Neuronal stem cell (in vitro differentiated cells): ENCODE measurements at regions not wholly inside any gene's neighbourhood (a gene's known extent, or its start where the extent isn't known, plus 50 kb on each side); places are given as distances from the start of the nearest gene placed in this dataset.
"Not testable (repeated sequence)": the region's sequence is repeated elsewhere in the genome, so short reads cannot be mapped to it uniquely, and the experiment has no call there.

Experiments
- DNase-seq: peaks from one replicate; pipeline ENCODE4 v3.0.0-alpha.2; 2013; ENCODE audit warnings: low spot score
- H2AFZ ChIP-seq: one replicate; pipeline ENCODE4 v1.6.1; 2013; ENCODE audit warnings: mild to moderate bottlenecking, low read length, inconsistent platforms
- H2AK5ac ChIP-seq: 2 replicates; pipeline ENCODE4 v1.6.1; 2013; ENCODE audit warnings: low read depth, mild to moderate bottlenecking, inconsistent platforms, low read length, moderate library complexity, mixed read lengths
- H2BK120ac ChIP-seq: 2 replicates; pipeline ENCODE4 v1.6.1; 2013; ENCODE audit warnings: low read depth, mild to moderate bottlenecking, inconsistent platforms, low read length, moderate library complexity, mixed read lengths
- H2BK12ac ChIP-seq: one replicate; pipeline ENCODE4 v1.6.1; 2013; ENCODE audit warnings: low read length, inconsistent platforms
- H2BK15ac ChIP-seq: 2 replicates; pipeline ENCODE4 v1.6.1; 2013; ENCODE audit warnings: mild to moderate bottlenecking, low read length, inconsistent platforms, mixed read lengths
- H2BK5ac ChIP-seq: one replicate; pipeline ENCODE4 v1.6.1; 2013; ENCODE audit warnings: inconsistent platforms, mild to moderate bottlenecking, low read length, moderate library complexity
- H3K14ac ChIP-seq: one replicate; pipeline ENCODE4 v1.6.1; 2013; ENCODE audit warnings: low read length, inconsistent platforms
- H3K18ac ChIP-seq: 2 replicates; pipeline ENCODE4 v1.6.1; 2013; ENCODE audit warnings: low read length, inconsistent platforms
- H3K23ac ChIP-seq: 2 replicates; pipeline ENCODE4 v1.6.1; 2013; ENCODE audit warnings: low read depth, mild to moderate bottlenecking, mixed read lengths, low read length, inconsistent platforms; ENCODE audit not compliant: poor library complexity
- H3K27ac ChIP-seq: replicated peaks from 3 replicates; pipeline ENCODE4 v1.5.1; 2013; ENCODE audit warnings: low read length, inconsistent platforms
- H3K27me3 ChIP-seq, 3 experiments: 2 replicates each; pipeline ENCODE4 v1.6.1; 2013; ENCODE audit warnings: low read length in 3 of 3, mild to moderate bottlenecking in 2 of 3, inconsistent platforms in 1 of 3, low read depth in 1 of 3, mixed read lengths in 1 of 3, moderate library complexity in 1 of 3; ENCODE audit not compliant: control insufficient read depth in 3 of 3, insufficient read depth in 3 of 3
- H3K36me3 ChIP-seq, 2 donors: replicated peaks in 1 of 2; 2 replicates each; pipeline ENCODE4 v1.6.1; 2013; ENCODE audit warnings: low read length in 2 of 2; ENCODE audit not compliant: control insufficient read depth in 2 of 2, insufficient read depth in 2 of 2
- H3K4ac ChIP-seq: 2 replicates; pipeline ENCODE4 v1.6.1; 2013; ENCODE audit warnings: inconsistent platforms, mild to moderate bottlenecking, low read length, moderate library complexity
- H3K4me1 ChIP-seq, 2 donors: 1 replicate in 1 of 2; 2 replicates in 1 of 2; pipeline ENCODE4 v1.6.1; 2013; ENCODE audit warnings: low read length in 2 of 2, low read depth in 1 of 2; ENCODE audit not compliant: control insufficient read depth in 2 of 2, insufficient read depth in 1 of 2
- H3K4me2 ChIP-seq: one replicate; pipeline ENCODE4 v1.6.1; 2013; ENCODE audit warnings: mild to moderate bottlenecking, low read length, inconsistent platforms; ENCODE audit not compliant: insufficient read depth, poor library complexity, severe bottlenecking
- H3K4me3 ChIP-seq, 2 donors: 2 replicates each; pipeline ENCODE4 v1.5.1; 2013; ENCODE audit warnings: low read length in 2 of 2, mild to moderate bottlenecking in 2 of 2, inconsistent platforms in 1 of 2, moderate library complexity in 1 of 2
- H3K79me1 ChIP-seq: one replicate; pipeline ENCODE4 v1.6.1; 2013; ENCODE audit warnings: low read depth, mild to moderate bottlenecking, inconsistent platforms, low read length, moderate library complexity
- H3K9ac ChIP-seq: one replicate; pipeline ENCODE4 v1.6.1; 2013; ENCODE audit warnings: mild to moderate bottlenecking, low read depth, low read length, inconsistent platforms; ENCODE audit not compliant: poor library complexity
- H3K9me3 ChIP-seq, 2 donors: replicated peaks in 1 of 2; 2 replicates each; pipeline versions ENCODE3 to v1.6.1; 2013; ENCODE audit warnings: low read length in 2 of 2, mild to moderate bottlenecking in 2 of 2, inconsistent platforms in 1 of 2, low read depth in 1 of 2, mixed read lengths in 1 of 2, moderate library complexity in 1 of 2; ENCODE audit not compliant: control insufficient read depth in 2 of 2, insufficient read depth in 1 of 2
- H4K8ac ChIP-seq: one replicate; pipeline ENCODE4 v1.6.1; 2013; ENCODE audit warnings: low read depth, mild to moderate bottlenecking, inconsistent platforms, low read length, moderate library complexity
- H4K91ac ChIP-seq: one replicate; pipeline ENCODE4 v1.6.1; 2013; ENCODE audit warnings: low read length, low read depth, mild to moderate bottlenecking, inconsistent platforms; ENCODE audit not compliant: poor library complexity
- WGBS, 2 donors: extraction: QIAGEN DNeasy Blood & Tissue Kit; methylation state at CpG; one replicate each; pipeline ENCODE4 v1.1.7; 2013; ENCODE audit warnings: missing lambda C conversion rate in 2 of 2, mixed read lengths in 1 of 2; ENCODE audit not compliant: insufficient read length in 2 of 2, insufficient replicate concordance in 1 of 2; ENCODE audit errors: extremely low coverage in 2 of 2; 5-methylcytosine and 5-hydroxymethylcytosine counted together

- not testable (repeated sequence) for H2BK5ac ChIP-seq, H2AK5ac ChIP-seq, H3K27ac ChIP-seq, H4K8ac ChIP-seq, H3K4me3 ChIP-seq, H3K14ac ChIP-seq, H2BK120ac ChIP-seq, H3K4me2 ChIP-seq, H3K4ac ChIP-seq, H3K9me3 ChIP-seq, H3K79me1 ChIP-seq, DNase-seq, H2AFZ ChIP-seq, H3K23ac ChIP-seq, H3K18ac ChIP-seq, H2BK15ac ChIP-seq, H2BK12ac ChIP-seq, H3K27me3 ChIP-seq, H4K91ac ChIP-seq, H3K4me1 ChIP-seq, H3K36me3 ChIP-seq, H3K9ac ChIP-seq
- WGBS, 2 donors, result no CpG with 5 or more reads among the region's 35 CpGs
Observed at GRCh38 chr6:103294376-103294775, 1565.3 kb downstream of the HACE1 start.

- no peaks in the 10 kb centered on the region for H3K4me1 ChIP-seq
- H2AFZ ChIP-seq, result no peak overlapping the region
- H3K9ac ChIP-seq, result no peak overlapping the region
- H3K27ac ChIP-seq, result no peak overlapping the region
- no peak overlapping the region for H2BK12ac ChIP-seq
- H3K14ac ChIP-seq, result no peak overlapping the region
- H3K4me3 ChIP-seq, result no peak overlapping the region
- H2BK120ac ChIP-seq, result no peak overlapping the region
- H2BK15ac ChIP-seq, result no peak overlapping the region
- no peak overlapping the region for H3K4me2 ChIP-seq
- H3K4ac ChIP-seq, result no peak overlapping the region
- no peak overlapping the region for H3K23ac ChIP-seq
- H3K79me1 ChIP-seq, result no peaks in the 10 kb centered on the region
- H4K91ac ChIP-seq, result no peak overlapping the region
- no peak for DNase-seq
- peaks cover 0 to 1% of the 10 kb centered on the region in 2 donors for H3K9me3 ChIP-seq
- no peak overlapping the region for H4K8ac ChIP-seq
- H3K18ac ChIP-seq, result no peak overlapping the region
- H3K36me3 ChIP-seq, result no peaks in the 10 kb centered on the region
- WGBS, 2 donors, result no CpG with 5 or more reads among the region's 2 CpGs
- H2AK5ac ChIP-seq, result no peak overlapping the region
- no peak overlapping the region for H2BK5ac ChIP-seq
- H3K27me3 ChIP-seq, result no peaks in the 10 kb centered on the region
Observed at GRCh38 chr6:103284835-103285234, 1574.9 kb downstream of the HACE1 start.

- Histone ChIP-seq H3K4me2 (no peak overlapping the region), H3K4ac (no peak overlapping the region), H3K23ac (no peak overlapping the region), H3K9me3 (peaks cover 0 to 5% of the 10 kb centered on the region in 2 donors), H2BK15ac (no peak overlapping the region), H3K4me3 (no peak overlapping the region), H3K27me3 (no peaks in the 10 kb centered on the region), H3K36me3 (no peaks in the 10 kb centered on the region), H3K79me1 (no peaks in the 10 kb centered on the region), H3K18ac (no peak overlapping the region), H3K4me1 (no peaks in the 10 kb centered on the region), H3K14ac (no peak overlapping the region), H2AFZ (no peak overlapping the region), H4K8ac (no peak overlapping the region), H3K9ac (no peak overlapping the region), H2BK5ac (no peak overlapping the region), H4K91ac (no peak overlapping the region), H2BK120ac (no peak overlapping the region), H2BK12ac (no peak overlapping the region), H3K27ac (no peak overlapping the region), H2AK5ac (no peak overlapping the region)
- no peak for DNase-seq
- WGBS, 2 donors, result no CpG with 5 or more reads among the region's 2 CpGs
Observed at GRCh38 chr6:103280417-103280816, 1579.3 kb downstream of the HACE1 start.

DNA sequence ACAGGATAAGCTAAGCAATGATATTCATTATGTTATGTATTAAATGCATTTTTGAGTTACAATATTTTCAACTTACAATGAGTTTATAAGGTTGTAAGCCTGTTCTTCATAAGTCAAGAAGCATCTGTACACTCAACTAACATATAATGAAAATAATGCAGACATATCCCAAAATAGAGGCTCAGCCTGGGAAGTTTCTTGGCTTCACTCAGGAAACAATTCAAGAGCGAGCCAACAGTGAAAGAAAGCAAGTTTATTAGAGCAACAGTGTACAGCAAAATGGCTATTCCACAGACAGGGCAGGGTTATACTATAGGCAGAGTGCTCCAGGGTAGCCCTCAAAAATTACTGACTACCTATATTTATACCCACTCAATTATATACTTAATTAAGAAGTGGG lies 1581.8 kb downstream of the HACE1 start:
- Histone ChIP-seq H4K91ac (no peak overlapping the region), H3K79me1 (no peaks in the 10 kb centered on the region), H3K36me3 (no peaks in the 10 kb centered on the region), H2BK120ac (no peak overlapping the region), H2BK15ac (no peak overlapping the region), H2BK5ac (no peak overlapping the region), H3K23ac (no peak overlapping the region), H3K27me3 (no peaks in the 10 kb centered on the region), H2AK5ac (no peak overlapping the region), H2BK12ac (no peak overlapping the region), H4K8ac (no peak overlapping the region), H3K18ac (no peak overlapping the region), H3K27ac (no peak overlapping the region), H3K9me3 (peaks cover 0 to 5% of the 10 kb centered on the region in 2 donors), H3K9ac (no peak overlapping the region), H3K14ac (no peak overlapping the region), H2AFZ (no peak overlapping the region), H3K4me3 (no peak overlapping the region), H3K4me1 (no peaks in the 10 kb centered on the region), H3K4ac (no peak overlapping the region), H3K4me2 (no peak overlapping the region)
- no peak for DNase-seq
- no CpG with 5 or more reads among the region's 1 CpG for WGBS, 2 donors
